ENCODE measurements at regions not wholly inside any gene's neighbourhood (a gene's known extent, or its start where the extent isn't known, plus 50 kb on each side); places are given as distances from the start of the nearest gene placed in this dataset.

GRCh38 chr1:34316773-34317172 is 140.1 kb downstream of the C1orf94 start:
- TF ChIP-seq ZNF70 (CRISPR knock-in tag; IDR thresholded peaks at IDR 0.05) = no peak
- TF ChIP-seq CSDC2 (CRISPR knock-in tag; IDR thresholded peaks at IDR 0.05) = no peak
- no peak for TF ChIP-seq CREB5 (CRISPR knock-in tag; IDR thresholded peaks at IDR 0.05; ENCODE audit: low read depth)
- TF ChIP-seq GLIS3 (CRISPR knock-in tag; IDR thresholded peaks at IDR 0.05) = no peak
- TF ChIP-seq RARB (CRISPR knock-in tag; IDR thresholded peaks at IDR 0.05) = no peak
- TF ChIP-seq ESRRG (CRISPR knock-in tag; IDR thresholded peaks at IDR 0.05) = no peak
- TF ChIP-seq PPARA (CRISPR knock-in tag; IDR thresholded peaks at IDR 0.05; ENCODE audit: borderline replicate concordance) = no peak
- no peak for TF ChIP-seq ZFP3 (CRISPR knock-in tag; IDR thresholded peaks at IDR 0.05)
- no peak for TF ChIP-seq TSHZ2 (CRISPR knock-in tag; IDR thresholded peaks at IDR 0.05)
- no peak for TF ChIP-seq OSR1 (CRISPR knock-in tag; IDR thresholded peaks at IDR 0.05)
- TF ChIP-seq ISL1 (CRISPR knock-in tag; IDR thresholded peaks at IDR 0.05) = no peak
- TF ChIP-seq ARNTL (CRISPR knock-in tag; IDR thresholded peaks at IDR 0.05; ENCODE audit: borderline replicate concordance, low read depth) = no peak
- TF ChIP-seq, protein P1, sequence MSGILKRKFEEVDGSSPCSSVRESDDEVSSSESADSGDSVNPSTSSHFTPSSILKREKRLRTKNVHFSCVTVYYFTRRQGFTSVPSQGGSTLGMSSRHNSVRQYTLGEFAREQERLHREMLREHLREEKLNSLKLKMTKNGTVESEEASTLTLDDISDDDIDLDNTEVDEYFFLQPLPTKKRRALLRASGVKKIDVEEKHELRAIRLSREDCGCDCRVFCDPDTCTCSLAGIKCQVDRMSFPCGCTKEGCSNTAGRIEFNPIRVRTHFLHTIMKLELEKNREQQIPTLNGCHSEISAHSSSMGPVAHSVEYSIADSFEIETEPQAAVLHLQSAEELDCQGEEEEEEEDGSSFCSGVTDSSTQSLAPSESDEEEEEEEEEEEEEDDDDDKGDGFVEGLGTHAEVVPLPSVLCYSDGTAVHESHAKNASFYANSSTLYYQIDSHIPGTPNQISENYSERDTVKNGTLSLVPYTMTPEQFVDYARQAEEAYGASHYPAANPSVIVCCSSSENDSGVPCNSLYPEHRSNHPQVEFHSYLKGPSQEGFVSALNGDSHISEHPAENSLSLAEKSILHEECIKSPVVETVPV (CRISPR knock-in tag; IDR thresholded peaks at IDR 0.05) = no peak
- TF ChIP-seq ZC3H10 (CRISPR knock-in tag; IDR thresholded peaks at IDR 0.05) = no peak
- TF ChIP-seq SNAI2 (CRISPR knock-in tag; IDR thresholded peaks at IDR 0.05) = no peak
- TF ChIP-seq ZFP30 (CRISPR knock-in tag; IDR thresholded peaks at IDR 0.05) = no peak
- no peak for TF ChIP-seq TOX (CRISPR knock-in tag; IDR thresholded peaks at IDR 0.05; ENCODE audit: borderline replicate concordance)
- no peak for TF ChIP-seq ZNF8 (CRISPR knock-in tag; IDR thresholded peaks at IDR 0.05)
- TF ChIP-seq TCF4 (CRISPR knock-in tag; IDR thresholded peaks at IDR 0.05; ENCODE audit: borderline replicate concordance) = no peak
- no peak for ATAC-seq

DNA sequence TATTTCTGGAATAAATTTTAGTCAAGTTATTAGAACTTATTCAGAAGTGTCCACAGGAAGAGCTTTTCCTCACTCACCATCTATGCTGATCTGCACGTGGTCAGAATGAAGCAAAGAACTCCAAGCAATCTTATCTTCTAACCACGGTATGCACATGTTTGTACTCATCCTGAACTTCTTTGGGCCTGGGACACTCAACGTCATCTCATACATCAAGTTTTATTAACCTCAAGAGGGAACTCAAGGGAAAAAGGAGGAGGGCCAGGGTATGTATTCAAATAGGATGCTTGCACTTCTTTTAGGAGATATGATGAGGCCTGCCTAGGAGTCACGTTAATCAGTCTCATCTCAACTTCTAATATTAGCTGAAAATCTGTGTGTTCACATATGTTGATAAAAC is 142.5 kb downstream of the C1orf94 start:
- TF ChIP-seq OSR1 (CRISPR knock-in tag; IDR thresholded peaks at IDR 0.05) (no peak), TSHZ2 (CRISPR knock-in tag; IDR thresholded peaks at IDR 0.05) (no peak), SNAI2 (CRISPR knock-in tag; IDR thresholded peaks at IDR 0.05) (no peak), ARNTL (CRISPR knock-in tag; IDR thresholded peaks at IDR 0.05; ENCODE audit: borderline replicate concordance, low read depth) (no peak), ZFP3 (CRISPR knock-in tag; IDR thresholded peaks at IDR 0.05) (no peak), CREB5 (CRISPR knock-in tag; IDR thresholded peaks at IDR 0.05; ENCODE audit: low read depth) (no peak), ZNF8 (CRISPR knock-in tag; IDR thresholded peaks at IDR 0.05) (no peak), GLIS3 (CRISPR knock-in tag; IDR thresholded peaks at IDR 0.05) (no peak)
- TF ChIP-seq, protein P1 (CRISPR knock-in tag; IDR thresholded peaks at IDR 0.05) = no peak
- no peak for ATAC-seq
